ENCODE measurements at regions not wholly inside any gene's neighbourhood (a gene's known extent, or its start where the extent isn't known, plus 50 kb on each side); places are given as distances from the start of the nearest gene placed in this dataset.
A peak's percentile ranks its signal among the peaks of the same experiment; 100 is the strongest.

- no peak for TF ChIP-seq CTCF (IDR thresholded peaks at IDR 0.05; ENCODE audit: low read depth, low read length, missing control alignments)
- in situ Hi-C loops (cut with HindIII; ENCODE audit: low sequenced_read_pairs), result no loop called here
- DNase-seq (ENCODE audit: low read depth), result no peak
- no peak overlapping the region for H3K4me3 ChIP-seq (ENCODE audit: low read depth, low read length)
Measured at GRCh38 chr4:77398256-77398655, 207.4 kb upstream of the CXCL13 start.

- H3K4me3 ChIP-seq (ENCODE audit: low read depth, low read length), result no peak overlapping the region
- in situ Hi-C loops (cut with HindIII; ENCODE audit: low sequenced_read_pairs), result no loop called here
- no peak for DNase-seq (ENCODE audit: low read depth)
- TF ChIP-seq CTCF (IDR thresholded peaks at IDR 0.05; ENCODE audit: low read depth, low read length, missing control alignments), result no peak
Measured at GRCh38 chr4:77399831-77400230, 205.8 kb upstream of the CXCL13 start.

GRCh38 chr4:77413766-77414165 is 191.9 kb upstream of the CXCL13 start:
- TF ChIP-seq CTCF (IDR thresholded peaks at IDR 0.05; ENCODE audit: low read depth, low read length, missing control alignments), result no peak
- no peak overlapping the region for H3K4me3 ChIP-seq (ENCODE audit: low read depth, low read length)
- in situ Hi-C loops (cut with HindIII; ENCODE audit: low sequenced_read_pairs), result no loop called here
- DNase-seq (ENCODE audit: low read depth), result no peak

- H3K4me3 ChIP-seq (ENCODE audit: low read depth, low read length), result no peak overlapping the region
- no peak for TF ChIP-seq CTCF (IDR thresholded peaks at IDR 0.05; ENCODE audit: low read depth, low read length, missing control alignments)
- no peak for DNase-seq (ENCODE audit: low read depth)
- in situ Hi-C loops (cut with HindIII; ENCODE audit: low sequenced_read_pairs), result no loop called here
Measured at GRCh38 chr4:77415689-77416088, 189.9 kb upstream of the CXCL13 start.

GRCh38 chr4:77418333-77418732 is 187.3 kb upstream of the CXCL13 start:
- H3K4me3 ChIP-seq (ENCODE audit: low read depth, low read length), result no peak overlapping the region
- in situ Hi-C loops (cut with HindIII; ENCODE audit: low sequenced_read_pairs), result no loop called here
- no peak for DNase-seq (ENCODE audit: low read depth)
- peak; percentile 10 for TF ChIP-seq CTCF (IDR thresholded peaks at IDR 0.05; ENCODE audit: low read depth, low read length, missing control alignments)

- no peak for TF ChIP-seq CTCF (IDR thresholded peaks at IDR 0.05; ENCODE audit: low read depth, low read length, missing control alignments)
- in situ Hi-C loops (cut with HindIII; ENCODE audit: low sequenced_read_pairs), result no loop called here
- DNase-seq (ENCODE audit: low read depth), result no peak
- H3K4me3 ChIP-seq (ENCODE audit: low read depth, low read length), result no peak overlapping the region
Measured at GRCh38 chr4:77430847-77431246, 174.8 kb upstream of the CXCL13 start.

GRCh38 chr4:77431546-77431945 is 174.1 kb upstream of the CXCL13 start:
- no peak for DNase-seq (ENCODE audit: low read depth)
- in situ Hi-C loops (cut with HindIII; ENCODE audit: low sequenced_read_pairs), result no loop called here
- TF ChIP-seq CTCF (IDR thresholded peaks at IDR 0.05; ENCODE audit: low read depth, low read length, missing control alignments), result no peak
- H3K4me3 ChIP-seq (ENCODE audit: low read depth, low read length), result no peak overlapping the region

Measured in astrocyte of the cerebellum (primary cell).